ENCODE measurements at regions not wholly inside any gene's neighbourhood (a gene's known extent, or its start where the extent isn't known, plus 50 kb on each side); places are given as distances from the start of the nearest gene placed in this dataset.

DNA sequence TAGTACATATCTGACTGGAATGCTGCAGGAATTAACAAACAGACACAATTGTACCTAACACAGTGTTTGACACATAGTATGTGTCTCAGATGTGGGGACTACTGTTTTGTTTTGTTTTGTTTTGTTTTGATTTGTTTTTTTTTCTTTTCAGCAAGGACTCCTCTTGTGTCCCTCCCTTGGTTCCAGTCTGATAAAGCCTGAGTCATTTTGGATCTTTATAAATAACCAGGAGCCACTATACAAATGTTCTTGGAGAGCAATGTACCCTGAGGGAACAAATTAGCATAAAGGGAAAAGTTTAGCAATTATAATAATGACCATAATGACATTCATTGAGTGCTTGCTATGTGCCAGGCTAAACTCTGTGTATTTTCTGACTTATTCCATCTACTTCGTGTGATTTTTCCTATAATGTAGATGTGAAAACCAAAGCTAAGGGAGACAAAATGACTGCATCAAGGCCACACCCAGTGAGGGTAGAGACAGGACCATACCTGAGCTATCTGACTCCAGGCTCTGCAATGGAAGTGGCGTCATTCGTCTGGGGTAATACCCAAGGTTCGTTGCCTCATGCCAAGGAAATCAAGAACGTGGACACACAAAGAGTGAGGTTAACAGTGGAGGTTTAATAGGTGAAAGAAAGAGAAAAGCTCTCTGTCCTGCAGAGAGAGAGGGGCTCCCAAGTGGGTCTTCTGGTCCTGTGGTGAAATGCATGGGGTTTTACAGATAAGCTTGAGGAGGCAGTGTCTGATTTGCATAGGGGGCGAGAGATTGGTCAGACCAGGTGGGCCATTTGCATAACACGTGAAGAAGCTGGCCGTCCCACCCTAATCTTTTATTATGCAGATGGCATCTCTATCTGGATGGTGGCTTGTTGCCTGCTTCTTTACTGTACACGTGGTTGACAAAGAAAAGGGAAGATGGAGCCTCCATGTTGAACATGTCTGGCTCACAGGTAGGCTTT lies 285.5 kb upstream of the SFSWAP start:
- TF ChIP-seq, protein P1, sequence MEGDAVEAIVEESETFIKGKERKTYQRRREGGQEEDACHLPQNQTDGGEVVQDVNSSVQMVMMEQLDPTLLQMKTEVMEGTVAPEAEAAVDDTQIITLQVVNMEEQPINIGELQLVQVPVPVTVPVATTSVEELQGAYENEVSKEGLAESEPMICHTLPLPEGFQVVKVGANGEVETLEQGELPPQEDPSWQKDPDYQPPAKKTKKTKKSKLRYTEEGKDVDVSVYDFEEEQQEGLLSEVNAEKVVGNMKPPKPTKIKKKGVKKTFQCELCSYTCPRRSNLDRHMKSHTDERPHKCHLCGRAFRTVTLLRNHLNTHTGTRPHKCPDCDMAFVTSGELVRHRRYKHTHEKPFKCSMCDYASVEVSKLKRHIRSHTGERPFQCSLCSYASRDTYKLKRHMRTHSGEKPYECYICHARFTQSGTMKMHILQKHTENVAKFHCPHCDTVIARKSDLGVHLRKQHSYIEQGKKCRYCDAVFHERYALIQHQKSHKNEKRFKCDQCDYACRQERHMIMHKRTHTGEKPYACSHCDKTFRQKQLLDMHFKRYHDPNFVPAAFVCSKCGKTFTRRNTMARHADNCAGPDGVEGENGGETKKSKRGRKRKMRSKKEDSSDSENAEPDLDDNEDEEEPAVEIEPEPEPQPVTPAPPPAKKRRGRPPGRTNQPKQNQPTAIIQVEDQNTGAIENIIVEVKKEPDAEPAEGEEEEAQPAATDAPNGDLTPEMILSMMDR (IDR thresholded peaks at IDR 0.05), result no peak
- TF ChIP-seq POLR2A (IDR thresholded peaks at IDR 0.05), result no peak
